NCI-H1694 treated with DMSO at 0.1 percent for 48 hours (cell line): ENCODE measurements at regions not wholly inside any gene's neighbourhood (a gene's known extent, or its start where the extent isn't known, plus 50 kb on each side); places are given as distances from the start of the nearest gene placed in this dataset.

Experiments
- DNase-seq: peaks from one replicate; lab custom pipeline; 2025; lab: John Stamatoyannopoulos, UW

DNA sequence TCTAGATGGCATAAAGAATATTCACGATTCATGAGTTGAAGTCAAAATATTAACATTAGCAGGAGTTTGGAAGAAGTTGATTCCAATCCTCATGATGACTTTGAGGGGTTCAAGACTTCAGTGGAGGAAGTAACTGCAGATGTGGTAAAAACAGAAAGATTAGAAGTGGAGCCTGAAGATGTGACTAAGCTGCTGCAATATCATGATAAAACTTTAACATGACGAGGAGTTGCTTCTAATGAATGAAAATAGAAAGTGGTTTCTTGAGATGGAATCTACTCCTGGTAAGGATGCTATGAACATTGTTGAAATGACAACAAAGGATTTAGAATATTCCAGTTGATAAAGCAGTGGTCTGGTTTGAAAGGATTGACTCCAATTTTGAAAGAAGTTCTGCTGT is 70.1 kb upstream of the TMLHE start:
- no peak for DNase-seq

DNA sequence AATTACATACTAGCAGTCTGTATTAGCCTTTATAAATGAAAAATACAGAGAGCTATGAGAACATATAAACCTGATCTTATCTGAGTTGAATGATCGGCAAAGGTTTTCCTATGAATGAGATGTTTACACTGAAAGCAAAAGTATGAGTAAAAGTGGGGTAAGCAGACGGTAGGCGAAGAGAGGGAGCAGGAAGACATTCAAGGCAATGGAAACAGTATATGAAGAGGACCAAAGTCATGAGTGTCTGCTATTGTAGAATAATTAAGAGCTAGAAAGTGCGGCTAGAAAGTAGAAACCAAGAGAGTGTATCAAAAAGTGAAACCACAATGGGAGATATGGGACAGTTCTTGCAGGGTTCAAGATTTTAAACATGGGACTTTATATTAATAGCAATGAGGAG is 67.0 kb upstream of the TMLHE start:
- DNase-seq = no peak

DNA sequence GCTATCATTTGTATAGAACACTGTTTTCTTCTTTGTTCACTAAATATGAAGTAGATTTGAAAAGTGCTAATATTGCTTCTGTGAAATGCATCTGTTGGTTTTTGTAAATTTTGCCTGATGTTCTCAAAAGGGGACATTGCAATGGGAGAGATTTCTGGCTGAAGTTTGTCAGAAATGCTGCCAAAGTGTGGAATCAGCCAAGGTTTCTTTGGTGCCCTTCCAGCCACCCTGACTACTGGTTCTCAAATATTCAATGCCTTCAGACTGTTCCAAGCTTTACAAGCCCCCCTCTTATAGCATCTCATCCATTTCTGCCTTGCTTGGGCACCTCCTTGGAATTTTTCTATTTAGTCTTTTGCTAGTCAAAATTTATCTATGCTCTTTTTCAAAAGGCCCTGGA is 60.6 kb upstream of the TMLHE start:
- DNase-seq = no peak

GRCh38 chrX:155666741-155667140 is 54.0 kb upstream of the TMLHE start:
- DNase-seq = no peak
